ENCODE measurements at regions not wholly inside any gene's neighbourhood (a gene's known extent, or its start where the extent isn't known, plus 50 kb on each side); places are given as distances from the start of the nearest gene placed in this dataset.

DNA sequence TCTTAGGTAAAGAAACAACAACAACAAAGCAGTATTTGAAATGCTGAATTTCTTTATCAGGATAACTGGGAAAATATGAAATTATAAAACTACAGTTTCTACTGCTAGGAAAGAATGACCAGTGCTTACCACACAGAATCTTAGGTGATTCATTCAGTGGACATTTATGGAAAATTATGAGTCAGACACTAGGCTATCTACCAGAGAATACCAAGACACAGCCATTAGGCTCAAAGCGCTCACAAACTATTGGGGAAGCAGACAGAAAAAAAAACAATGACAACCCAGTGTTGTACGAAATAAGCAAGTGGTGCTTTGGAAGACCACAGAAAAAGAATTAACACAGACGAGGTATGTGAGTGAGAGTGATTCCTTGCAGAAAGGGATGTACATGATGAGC, 1019.5 kb downstream of the PCDH9 start:
- peaks cover 3% of the 10 kb centered on the region for H3K27me3 Mint-ChIP-seq (ENCODE audit: low read depth)
- CTCF ChIA-PET, result no interaction called here
- no peak for ATAC-seq

DNA sequence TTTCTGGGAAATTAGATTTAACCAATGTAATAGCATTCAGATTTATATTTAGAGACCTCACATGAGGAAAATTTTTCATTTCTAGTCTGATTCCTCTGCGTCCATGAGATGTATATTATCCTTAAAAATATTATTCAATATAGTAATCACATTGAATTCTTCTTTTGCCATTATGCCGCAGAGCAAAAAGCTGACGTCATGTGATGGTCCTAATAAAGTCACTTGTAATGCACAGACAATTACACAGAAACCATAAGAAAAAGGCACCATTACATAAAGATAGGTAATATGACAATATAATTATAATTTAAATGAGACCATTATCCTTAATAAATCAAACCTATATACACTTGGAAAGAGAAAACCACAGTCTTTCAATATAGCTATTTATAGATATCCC, 1021.5 kb downstream of the PCDH9 start:
- H3K27me3 Mint-ChIP-seq (ENCODE audit: low read depth), result no peaks in the 10 kb centered on the region
- CTCF ChIA-PET, result no interaction called here

More for the DNA sequence above, 1019.5 kb downstream of the PCDH9 start:
- Mint-ChIP-seq H3K36me3 (no peaks in the 10 kb centered on the region), H3K4me3 (no peak overlapping the region), H3K9me3 (peaks cover 9% of the 10 kb centered on the region), H3K4me1 (peaks cover 9% of the 10 kb centered on the region), H3K27ac (no peak overlapping the region)
- DNase-seq (ENCODE audit: low spot score), result no peak
- POLR2A ChIA-PET, result no interaction called here
- TF ChIP-seq ZNF219 (CRISPR knock-in tag; IDR thresholded peaks at IDR 0.05; ENCODE audit: borderline replicate concordance), result no peak
- TF ChIP-seq ZNF416 (CRISPR knock-in tag; IDR thresholded peaks at IDR 0.05), result no peak
- TF ChIP-seq, protein P1, sequence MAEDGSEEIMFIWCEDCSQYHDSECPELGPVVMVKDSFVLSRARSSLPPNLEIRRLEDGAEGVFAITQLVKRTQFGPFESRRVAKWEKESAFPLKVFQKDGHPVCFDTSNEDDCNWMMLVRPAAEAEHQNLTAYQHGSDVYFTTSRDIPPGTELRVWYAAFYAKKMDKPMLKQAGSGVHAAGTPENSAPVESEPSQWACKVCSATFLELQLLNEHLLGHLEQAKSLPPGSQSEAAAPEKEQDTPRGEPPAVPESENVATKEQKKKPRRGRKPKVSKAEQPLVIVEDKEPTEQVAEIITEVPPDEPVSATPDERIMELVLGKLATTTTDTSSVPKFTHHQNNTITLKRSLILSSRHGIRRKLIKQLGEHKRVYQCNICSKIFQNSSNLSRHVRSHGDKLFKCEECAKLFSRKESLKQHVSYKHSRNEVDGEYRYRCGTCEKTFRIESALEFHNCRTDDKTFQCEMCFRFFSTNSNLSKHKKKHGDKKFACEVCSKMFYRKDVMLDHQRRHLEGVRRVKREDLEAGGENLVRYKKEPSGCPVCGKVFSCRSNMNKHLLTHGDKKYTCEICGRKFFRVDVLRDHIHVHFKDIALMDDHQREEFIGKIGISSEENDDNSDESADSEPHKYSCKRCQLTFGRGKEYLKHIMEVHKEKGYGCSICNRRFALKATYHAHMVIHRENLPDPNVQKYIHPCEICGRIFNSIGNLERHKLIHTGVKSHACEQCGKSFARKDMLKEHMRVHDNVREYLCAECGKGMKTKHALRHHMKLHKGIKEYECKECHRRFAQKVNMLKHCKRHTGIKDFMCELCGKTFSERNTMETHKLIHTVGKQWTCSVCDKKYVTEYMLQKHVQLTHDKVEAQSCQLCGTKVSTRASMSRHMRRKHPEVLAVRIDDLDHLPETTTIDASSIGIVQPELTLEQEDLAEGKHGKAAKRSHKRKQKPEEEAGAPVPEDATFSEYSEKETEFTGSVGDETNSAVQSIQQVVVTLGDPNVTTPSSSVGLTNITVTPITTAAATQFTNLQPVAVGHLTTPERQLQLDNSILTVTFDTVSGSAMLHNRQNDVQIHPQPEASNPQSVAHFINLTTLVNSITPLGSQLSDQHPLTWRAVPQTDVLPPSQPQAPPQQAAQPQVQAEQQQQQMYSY (CRISPR knock-in tag; IDR thresholded peaks at IDR 0.05), result no peak

DNA sequence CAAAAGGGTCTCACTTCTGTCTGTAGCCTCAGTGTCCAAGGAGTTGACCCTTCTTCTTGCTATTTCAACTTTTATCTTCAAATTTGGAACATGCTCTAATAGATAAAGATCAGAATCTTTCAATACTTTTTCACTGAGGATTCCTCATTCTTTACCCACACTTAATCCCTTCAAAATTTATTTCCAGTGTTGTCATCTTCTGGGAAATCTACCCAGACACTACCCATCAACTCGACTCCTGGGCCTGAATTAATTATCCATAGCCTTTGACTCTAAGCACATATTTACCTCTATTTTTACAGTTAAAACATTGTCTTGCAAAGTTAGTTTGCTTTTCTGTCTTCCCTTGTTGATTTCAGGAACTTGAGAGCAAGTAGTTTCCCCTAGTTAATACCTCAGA, 1022.5 kb downstream of the PCDH9 start:
- Mint-ChIP-seq H3K36me3 (no peaks in the 10 kb centered on the region), H3K9me3 (peaks cover 10% of the 10 kb centered on the region), H3K27me3 (ENCODE audit: low read depth) (no peaks in the 10 kb centered on the region), H3K4me3 (no peak overlapping the region), H3K4me1 (peaks cover 9% of the 10 kb centered on the region), H3K27ac (no peak overlapping the region)
- no peak for TF ChIP-seq ZNF416 (CRISPR knock-in tag; IDR thresholded peaks at IDR 0.05)
- ATAC-seq, result no peak
- CTCF ChIA-PET, result no interaction called here
- no peak for DNase-seq (ENCODE audit: low spot score)
- POLR2A ChIA-PET, result no interaction called here

More for the DNA sequence above, 1021.5 kb downstream of the PCDH9 start:
- POLR2A ChIA-PET, result no interaction called here
- H3K4me1 Mint-ChIP-seq, result peaks cover 9% of the 10 kb centered on the region
- H3K27ac Mint-ChIP-seq, result no peak overlapping the region
- no peak for ATAC-seq
- DNase-seq (ENCODE audit: low spot score), result no peak
- H3K36me3 Mint-ChIP-seq, result no peaks in the 10 kb centered on the region
- no peak for TF ChIP-seq OVOL2 (CRISPR knock-in tag; IDR thresholded peaks at IDR 0.05; ENCODE audit: borderline replicate concordance)
- no peak overlapping the region for H3K4me3 Mint-ChIP-seq
- peaks cover 10% of the 10 kb centered on the region for H3K9me3 Mint-ChIP-seq

DNA sequence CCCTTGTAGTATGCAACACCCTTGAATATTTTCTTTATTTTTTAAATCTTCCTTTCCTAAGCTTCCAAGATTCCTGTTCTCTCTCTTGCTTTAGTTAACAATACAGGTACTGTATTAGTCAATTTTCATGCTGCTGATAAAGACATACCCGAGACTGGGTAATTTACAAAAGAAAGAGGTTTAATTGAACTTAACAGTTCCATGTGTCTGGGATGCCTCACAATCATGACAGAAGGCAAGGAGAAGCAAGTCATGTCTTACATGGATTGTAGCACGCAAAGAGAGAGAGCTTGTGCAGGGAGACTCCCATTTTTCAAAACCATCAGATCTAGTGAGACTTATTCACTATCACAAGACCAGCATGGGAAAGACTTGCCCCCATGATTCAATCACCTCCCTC, 1024.3 kb downstream of the PCDH9 start:
- no peak for DNase-seq (ENCODE audit: low spot score)
- no peak for TF ChIP-seq CBFB (CRISPR knock-in tag; IDR thresholded peaks at IDR 0.05; ENCODE audit: low read depth)
- no peak for TF ChIP-seq TP53 (CRISPR knock-in tag; IDR thresholded peaks at IDR 0.05)
- TF ChIP-seq, protein P2, sequence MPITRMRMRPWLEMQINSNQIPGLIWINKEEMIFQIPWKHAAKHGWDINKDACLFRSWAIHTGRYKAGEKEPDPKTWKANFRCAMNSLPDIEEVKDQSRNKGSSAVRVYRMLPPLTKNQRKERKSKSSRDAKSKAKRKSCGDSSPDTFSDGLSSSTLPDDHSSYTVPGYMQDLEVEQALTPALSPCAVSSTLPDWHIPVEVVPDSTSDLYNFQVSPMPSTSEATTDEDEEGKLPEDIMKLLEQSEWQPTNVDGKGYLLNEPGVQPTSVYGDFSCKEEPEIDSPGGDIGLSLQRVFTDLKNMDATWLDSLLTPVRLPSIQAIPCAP (CRISPR knock-in tag; IDR thresholded peaks at IDR 0.05), result no peak
- no peak for TF ChIP-seq FOXJ3 (CRISPR knock-in tag; IDR thresholded peaks at IDR 0.05; ENCODE audit: borderline replicate concordance)
- TF ChIP-seq KAT7 (CRISPR knock-in tag; IDR thresholded peaks at IDR 0.05; ENCODE audit: borderline replicate concordance), result no peak
- no peak for TF ChIP-seq ZNF423 (CRISPR knock-in tag; IDR thresholded peaks at IDR 0.05)
- no peak for TF ChIP-seq FOXK1 (CRISPR knock-in tag; IDR thresholded peaks at IDR 0.05)
- TF ChIP-seq, protein P3, sequence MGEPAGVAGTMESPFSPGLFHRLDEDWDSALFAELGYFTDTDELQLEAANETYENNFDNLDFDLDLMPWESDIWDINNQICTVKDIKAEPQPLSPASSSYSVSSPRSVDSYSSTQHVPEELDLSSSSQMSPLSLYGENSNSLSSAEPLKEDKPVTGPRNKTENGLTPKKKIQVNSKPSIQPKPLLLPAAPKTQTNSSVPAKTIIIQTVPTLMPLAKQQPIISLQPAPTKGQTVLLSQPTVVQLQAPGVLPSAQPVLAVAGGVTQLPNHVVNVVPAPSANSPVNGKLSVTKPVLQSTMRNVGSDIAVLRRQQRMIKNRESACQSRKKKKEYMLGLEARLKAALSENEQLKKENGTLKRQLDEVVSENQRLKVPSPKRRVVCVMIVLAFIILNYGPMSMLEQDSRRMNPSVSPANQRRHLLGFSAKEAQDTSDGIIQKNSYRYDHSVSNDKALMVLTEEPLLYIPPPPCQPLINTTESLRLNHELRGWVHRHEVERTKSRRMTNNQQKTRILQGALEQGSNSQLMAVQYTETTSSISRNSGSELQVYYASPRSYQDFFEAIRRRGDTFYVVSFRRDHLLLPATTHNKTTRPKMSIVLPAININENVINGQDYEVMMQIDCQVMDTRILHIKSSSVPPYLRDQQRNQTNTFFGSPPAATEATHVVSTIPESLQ (CRISPR knock-in tag; IDR thresholded peaks at IDR 0.05), result no peak
- TF ChIP-seq, protein P4, sequence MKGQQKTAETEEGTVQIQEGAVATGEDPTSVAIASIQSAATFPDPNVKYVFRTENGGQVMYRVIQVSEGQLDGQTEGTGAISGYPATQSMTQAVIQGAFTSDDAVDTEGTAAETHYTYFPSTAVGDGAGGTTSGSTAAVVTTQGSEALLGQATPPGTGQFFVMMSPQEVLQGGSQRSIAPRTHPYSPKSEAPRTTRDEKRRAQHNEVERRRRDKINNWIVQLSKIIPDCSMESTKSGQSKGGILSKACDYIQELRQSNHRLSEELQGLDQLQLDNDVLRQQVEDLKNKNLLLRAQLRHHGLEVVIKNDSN (CRISPR knock-in tag; IDR thresholded peaks at IDR 0.05), result no peak
- TF ChIP-seq ZNF121 (CRISPR knock-in tag; IDR thresholded peaks at IDR 0.05), result no peak
- TF ChIP-seq, protein P5, sequence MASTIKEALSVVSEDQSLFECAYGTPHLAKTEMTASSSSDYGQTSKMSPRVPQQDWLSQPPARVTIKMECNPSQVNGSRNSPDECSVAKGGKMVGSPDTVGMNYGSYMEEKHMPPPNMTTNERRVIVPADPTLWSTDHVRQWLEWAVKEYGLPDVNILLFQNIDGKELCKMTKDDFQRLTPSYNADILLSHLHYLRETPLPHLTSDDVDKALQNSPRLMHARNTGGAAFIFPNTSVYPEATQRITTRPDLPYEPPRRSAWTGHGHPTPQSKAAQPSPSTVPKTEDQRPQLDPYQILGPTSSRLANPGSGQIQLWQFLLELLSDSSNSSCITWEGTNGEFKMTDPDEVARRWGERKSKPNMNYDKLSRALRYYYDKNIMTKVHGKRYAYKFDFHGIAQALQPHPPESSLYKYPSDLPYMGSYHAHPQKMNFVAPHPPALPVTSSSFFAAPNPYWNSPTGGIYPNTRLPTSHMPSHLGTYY (CRISPR knock-in tag; IDR thresholded peaks at IDR 0.05), result no peak
- no peak for TF ChIP-seq CREB1 (CRISPR knock-in tag; IDR thresholded peaks at IDR 0.05)
- no peak for TF ChIP-seq ZNF317 (CRISPR knock-in tag; IDR thresholded peaks at IDR 0.05; ENCODE audit: borderline replicate concordance, low read depth)
- TF ChIP-seq ZNF416 (CRISPR knock-in tag; IDR thresholded peaks at IDR 0.05), result no peak
- TF ChIP-seq MXD4 (CRISPR knock-in tag; IDR thresholded peaks at IDR 0.05; ENCODE audit: borderline replicate concordance), result no peak
- Mint-ChIP-seq H3K27ac (no peak overlapping the region), H3K4me3 (no peak overlapping the region), H3K4me1 (peaks cover 9% of the 10 kb centered on the region), H3K36me3 (no peaks in the 10 kb centered on the region), H3K9me3 (peaks cover 10% of the 10 kb centered on the region), H3K27me3 (ENCODE audit: low read depth) (no peaks in the 10 kb centered on the region)
- POLR2A ChIA-PET, result no interaction called here
- no peak for ATAC-seq
- CTCF ChIA-PET, result no interaction called here
